HG03520 (cell line): ENCODE measurements at regions not wholly inside any gene's neighbourhood (a gene's known extent, or its start where the extent isn't known, plus 50 kb on each side); places are given as distances from the start of the nearest gene placed in this dataset.

ENCODE experiments used
- ATAC-seq: cut with Tn5 transposase; IDR thresholded peaks from one replicate; pipeline ENCODE4 v1.9.1; 2021; ENCODE audit warnings: mild to moderate bottlenecking, moderate library complexity; ENCODE audit not compliant: unreplicated experiment

DNA sequence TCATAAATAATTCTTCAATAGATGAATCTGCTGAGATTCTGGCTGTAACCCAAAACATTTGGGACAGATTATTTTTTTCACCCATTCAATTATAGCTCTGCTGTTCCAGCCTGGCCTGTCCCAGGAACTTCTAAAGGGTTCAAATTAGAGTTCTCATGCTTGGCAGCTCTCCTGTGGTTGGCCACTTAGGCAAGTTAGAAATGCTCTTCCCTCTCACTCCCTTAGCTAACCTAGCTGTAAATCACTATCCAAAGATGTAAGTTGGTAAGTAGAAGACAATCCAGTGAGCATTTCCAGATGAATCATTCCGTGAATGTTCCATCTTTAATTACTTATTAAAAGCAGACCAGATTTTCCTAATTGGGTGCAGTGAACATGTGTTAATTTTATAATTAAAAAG lies 760.4 kb upstream of the TBX3 start:
- ATAC-seq: no peak

DNA sequence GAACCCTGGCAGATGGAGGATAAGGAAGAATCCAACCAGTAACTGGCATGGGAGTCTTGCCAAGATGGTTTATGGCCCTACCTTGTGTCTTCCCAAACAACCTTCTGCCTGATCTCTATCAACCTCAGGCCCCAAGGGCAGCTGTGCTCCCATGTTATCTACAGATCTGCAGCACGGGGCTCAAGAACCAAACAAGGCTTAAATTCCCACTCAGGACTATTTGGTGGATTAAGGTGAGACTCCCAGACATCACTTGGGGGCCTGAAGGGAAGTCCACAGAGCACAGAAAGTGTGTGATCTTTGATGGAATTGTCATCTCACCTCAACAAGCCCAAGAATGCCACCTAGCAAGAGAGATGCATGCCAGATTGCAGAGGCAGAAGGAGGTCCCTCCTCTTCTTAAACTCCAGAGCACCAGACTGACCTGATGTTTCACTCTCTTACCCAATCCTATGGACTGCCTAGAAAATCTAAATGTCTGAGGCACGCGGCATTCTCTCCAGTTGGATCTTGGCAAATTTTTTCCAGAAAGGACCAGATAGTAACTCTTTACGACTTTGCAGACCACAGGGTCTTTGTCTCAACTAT lies 759.5 kb upstream of the TBX3 start:
- no peak for ATAC-seq

DNA sequence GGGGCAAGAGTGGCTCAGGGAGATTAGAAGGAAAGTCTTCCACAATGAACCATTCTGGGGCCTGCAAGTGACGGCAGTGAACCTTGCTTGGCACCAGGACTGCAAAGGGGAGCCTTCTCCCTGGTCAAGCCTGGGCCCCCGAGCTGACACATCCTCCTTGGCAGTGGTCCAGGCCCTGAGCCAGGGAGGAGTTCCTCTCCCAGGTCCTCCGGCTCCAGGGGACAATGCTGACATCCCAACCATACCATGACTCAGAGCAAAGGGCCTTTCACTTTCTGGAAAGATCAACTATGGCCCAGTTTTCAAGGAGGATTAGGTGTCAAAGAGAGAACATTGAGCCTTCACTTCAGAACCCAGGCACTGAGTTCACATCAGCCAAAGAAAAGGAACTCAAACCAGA lies 756.5 kb upstream of the TBX3 start:
- no peak for ATAC-seq

DNA sequence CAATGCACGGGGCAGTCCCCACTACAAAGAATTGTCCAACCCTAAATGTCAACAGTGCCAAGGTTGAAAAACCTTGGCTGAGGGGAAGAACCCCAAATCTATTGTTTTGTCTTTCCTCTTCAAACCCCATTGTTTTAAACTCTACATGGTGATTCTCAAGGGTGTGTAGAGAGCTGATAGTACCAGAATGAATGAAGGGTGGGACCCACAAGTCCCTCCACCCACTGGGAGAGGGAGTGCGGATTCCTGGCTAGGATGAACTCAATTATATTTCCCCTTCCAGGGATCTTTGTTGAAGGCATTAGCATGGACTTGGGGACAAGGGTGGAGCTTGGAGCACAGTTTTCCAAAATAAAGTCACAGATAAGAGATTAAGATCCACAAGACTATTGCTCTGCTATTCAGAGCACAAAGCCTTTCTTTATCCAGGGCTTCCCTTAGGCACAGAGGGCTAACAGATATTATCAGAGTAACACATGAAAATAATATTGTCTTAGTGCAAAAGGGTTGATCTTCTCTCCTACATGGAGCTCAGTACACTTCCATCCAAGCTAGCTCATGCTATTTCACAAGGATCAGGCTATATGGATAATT lies 755.1 kb upstream of the TBX3 start:
- no peak for ATAC-seq

DNA sequence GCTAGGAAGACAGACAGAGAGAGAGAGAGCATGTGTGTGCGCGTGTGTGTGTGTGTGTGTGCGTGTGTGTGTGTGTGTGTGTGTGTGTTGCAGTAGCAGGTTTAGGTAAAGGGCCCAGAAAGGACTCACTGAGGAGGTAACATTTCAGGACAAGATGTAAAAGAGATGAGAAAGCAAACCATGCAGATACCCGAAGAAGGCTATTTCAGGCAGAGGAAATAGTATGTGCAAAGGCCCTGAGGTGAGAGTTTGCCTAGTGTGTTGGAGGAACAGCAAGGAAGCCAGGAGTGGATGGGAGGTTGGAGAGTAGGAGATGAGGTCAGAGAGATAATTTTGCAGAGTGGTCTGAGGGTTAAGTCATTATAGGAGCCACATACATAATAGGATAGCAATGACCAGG lies 754.3 kb upstream of the TBX3 start:
- ATAC-seq: no peak

DNA sequence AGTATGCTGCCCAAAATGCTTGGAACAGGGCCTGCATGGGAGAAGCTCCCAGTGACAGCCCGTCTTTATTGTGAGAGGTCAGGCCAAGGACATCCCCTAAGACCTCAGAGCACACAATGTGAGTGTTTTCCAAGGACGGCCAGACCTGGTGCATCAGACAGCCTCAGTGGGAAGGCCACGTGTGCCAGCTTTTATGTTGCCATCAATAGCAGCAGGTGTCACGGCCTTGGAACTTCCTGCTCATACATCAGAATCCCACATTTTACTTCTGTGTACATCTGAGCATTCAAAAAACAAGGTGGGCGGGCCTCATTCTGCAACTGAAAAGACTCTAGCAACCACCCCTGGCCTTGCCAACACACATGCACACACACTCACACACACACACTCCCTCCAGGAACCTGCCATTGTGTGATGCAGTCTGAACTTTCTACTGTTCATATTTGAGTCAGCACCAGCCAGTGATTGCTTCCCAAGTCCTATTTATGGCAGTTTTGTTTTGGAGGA lies 753.1 kb upstream of the TBX3 start:
- ATAC-seq: no peak

DNA sequence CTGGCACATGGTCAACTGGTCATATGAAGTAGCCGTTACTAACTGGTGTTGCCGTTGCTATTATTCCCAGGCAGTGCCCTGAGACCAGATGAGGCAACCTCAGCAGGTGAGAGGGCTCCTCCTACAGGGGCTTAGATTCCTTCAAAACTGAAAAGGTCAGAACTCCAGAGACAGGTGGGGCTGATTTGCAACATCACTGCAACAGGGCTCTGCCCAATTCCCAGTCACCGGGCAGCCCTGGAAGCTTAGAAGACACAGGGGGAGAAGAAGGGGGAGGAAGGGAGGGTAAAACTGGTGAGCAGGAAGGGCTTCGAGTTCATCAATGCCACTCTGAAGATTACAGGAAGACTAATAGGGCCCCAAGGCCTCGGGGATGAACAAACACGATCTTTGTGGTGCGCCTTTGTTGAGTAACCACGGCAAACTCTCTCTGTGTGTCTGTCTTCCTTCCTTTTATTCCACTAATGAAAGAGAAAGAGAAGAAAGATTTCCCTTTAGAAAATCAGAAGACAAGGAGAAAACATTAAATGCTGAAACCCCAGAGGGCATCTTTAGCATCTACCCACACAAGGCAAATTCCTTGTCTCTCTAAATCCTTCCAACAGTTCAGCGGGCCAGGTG lies 749.1 kb upstream of the TBX3 start:
- ATAC-seq: no peak

DNA sequence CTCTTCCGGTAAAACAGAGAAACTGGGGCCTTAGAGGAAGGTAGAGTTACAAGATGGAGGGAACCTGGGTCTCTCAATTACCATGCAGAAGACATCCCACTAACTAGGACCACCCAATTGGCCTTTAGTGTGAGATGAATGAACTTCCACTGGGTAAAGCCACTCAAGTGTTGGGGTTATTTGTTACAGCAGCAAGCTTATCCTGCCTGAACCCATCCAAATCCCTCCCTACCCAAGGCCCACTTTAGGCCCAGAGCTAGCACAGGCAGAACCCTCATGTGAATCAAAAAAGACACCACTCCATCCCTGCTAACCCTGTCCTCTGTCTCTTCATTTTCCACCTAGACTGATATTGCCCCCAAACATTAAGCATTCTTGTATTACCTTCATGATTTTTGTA lies 746.7 kb upstream of the TBX3 start:
- no peak for ATAC-seq

DNA sequence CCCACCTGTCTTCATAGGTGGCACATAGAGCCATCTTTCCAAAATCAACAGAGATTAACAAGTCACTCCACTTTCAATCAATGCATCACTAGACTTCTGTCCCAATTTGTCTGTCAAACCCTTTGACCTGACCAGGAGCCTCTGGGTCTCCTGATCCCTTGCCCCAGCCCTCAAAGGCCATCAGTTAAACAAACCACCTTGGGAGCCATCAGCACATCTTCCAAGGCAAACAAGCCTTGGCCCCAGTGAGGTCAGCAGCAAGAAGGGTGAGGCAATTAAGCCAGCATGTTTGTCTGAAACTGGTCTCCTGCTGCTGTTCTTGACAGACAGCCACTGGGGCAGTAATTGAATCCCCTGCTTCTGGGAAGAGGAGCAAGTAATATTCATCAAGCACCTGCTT lies 742.8 kb upstream of the TBX3 start:
- no peak for ATAC-seq

DNA sequence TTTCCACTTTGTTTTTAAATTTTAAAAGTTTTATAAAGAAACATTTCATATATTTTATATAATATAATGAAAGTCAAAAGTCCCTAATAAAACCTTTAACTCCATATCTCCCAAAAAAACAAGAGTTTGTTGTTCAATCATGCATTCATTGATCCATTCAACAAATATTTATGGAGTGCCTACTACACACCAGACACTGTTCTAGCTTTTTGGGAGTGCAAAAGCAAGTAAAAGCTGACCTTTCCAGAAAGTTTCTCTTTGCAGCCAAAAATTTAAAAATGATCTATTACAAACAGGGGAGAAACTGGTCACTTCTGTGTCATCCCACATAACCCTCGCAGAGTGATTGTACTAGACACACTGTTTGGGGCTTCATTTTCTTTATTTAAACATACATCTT lies 740.0 kb upstream of the TBX3 start:
- no peak for ATAC-seq

DNA sequence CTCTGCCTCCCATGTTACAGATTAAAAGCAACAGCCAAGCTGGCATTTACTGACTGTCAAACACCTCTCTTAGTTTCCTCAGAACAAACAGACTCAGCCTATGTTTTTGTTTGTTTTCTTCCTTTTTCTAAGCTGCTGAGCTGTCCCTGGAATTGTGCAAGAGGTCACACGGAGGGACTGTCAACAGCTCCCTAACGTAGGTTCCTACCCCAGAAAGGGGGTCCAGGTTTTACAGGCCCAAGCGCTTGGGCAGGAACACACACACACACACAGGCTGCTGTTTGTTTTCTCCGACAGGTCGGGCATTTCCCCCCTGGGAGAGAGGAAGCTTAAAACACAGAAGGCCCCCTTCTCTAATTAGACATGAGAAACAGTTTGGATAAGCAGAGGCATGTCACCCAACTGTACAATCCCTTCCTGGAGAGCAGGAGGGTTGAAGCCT lies 739.6 kb upstream of the TBX3 start:
- ATAC-seq: no peak

DNA sequence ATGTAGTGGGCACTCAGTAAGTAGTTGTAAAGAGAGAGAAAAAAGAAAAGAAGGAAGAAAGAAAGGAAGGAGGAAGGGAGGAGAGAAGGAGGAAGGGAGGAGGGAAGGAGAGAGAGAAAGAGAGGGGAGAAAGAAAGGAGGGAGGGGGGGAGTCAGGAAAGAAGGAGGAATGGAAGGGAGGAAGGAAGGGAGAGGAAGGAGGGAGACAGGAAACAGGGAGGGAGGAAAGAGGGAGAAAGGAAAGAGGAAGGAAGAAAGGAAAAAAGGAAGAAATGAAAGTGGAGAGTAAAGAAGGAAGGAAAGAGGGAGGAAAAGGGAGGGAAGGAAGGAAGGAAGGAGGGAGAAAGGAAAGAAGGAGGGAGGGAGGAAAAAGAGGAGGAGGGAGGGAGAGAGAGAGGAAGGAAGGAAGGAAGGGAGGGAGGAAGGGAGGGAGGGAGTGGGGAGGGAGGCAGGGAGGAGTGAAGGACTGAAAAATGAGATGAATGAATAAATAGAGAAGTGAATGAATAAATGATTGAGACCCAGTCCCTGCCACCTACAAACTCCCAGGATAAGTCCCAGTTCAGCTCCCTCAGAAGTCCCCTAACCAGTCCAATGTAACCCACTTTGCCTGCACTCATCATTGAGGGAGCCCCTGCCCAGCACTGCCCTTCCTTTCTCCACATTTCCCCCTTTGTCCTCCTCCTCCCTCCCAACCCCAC lies 739.0 kb upstream of the TBX3 start:
- no peak for ATAC-seq

DNA sequence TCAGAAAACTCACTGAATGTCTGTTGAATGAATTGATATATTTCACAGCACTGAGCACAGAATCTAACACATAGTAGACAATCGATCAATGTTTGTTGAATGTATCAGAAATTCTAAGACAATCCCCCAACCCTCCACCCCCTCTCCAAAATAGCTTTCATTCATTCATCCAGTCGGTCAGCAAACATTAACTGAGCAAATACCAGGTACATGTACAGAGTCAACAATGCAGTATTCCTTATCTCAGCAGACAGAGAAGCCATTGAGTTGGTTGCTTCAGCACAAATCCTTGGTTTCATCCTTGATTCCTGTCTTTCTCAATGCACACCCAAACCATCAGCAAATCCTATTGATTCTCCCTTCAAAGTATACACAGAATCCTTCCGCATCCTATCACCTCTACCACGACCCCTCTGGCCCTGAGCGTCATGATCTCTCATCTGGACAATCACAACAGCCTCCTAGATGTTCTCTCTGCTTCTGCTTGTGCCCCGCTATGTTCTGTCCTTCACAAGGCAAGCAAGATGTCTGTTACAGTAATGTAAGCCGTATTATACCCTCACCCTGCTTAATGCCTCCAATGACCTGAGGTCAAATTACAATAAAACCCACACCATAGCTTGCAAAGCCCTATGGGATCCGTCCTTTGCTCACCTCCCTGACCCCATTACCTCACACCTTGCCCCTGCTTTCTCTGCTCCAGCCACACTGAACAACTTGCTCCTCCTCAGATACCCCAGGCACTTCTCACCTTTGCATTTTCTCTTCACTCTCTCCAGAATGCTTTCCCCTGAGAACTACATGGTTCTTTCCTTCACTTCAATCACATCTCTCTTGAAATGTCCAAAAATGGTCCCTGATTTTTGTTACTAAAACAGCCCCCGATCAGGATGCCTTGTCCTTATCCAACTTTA lies 738.1 kb upstream of the TBX3 start:
- ATAC-seq: no peak

DNA sequence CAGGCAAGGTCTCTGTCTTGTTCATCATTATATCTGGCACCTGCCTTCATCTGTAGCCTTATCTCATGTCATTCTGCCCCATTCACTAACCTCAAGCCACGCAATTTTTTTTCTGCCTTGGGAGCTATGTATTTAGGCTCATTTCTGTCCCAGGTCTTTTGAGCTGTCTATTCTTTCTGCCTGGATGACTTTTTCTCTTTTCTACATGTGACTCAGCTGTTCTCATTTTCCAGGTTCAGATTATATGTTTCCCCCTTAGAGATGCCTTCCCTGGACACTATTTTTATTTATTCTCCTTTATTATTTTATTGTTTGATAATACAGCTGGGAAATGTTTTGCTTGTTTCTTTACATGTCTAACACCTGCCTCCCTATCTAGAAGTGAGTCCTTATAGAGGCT lies 737.4 kb upstream of the TBX3 start:
- no peak for ATAC-seq

DNA sequence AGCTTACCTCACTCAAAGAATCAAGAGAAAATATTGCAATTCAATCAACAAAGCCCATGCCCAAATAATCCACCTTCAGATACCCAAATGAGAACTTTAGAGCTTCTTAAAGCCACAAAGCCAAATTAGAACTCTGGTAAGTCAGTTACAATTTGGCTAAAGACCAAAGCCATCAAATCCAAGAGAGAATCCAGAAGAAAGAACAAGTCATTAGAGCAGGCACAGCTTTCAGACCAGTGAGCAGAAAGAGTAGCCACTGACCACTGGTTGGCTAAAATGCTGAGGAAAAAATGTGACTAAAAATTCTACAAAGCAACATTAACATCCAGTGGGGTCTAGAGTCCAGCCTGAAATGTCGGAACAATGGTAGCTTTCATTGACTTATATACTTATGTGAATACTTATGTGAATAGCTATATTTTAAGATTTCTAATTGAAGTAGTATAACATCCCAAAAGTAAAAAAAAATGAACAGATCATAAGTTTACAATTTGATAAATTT lies 735.2 kb upstream of the TBX3 start:
- no peak for ATAC-seq

DNA sequence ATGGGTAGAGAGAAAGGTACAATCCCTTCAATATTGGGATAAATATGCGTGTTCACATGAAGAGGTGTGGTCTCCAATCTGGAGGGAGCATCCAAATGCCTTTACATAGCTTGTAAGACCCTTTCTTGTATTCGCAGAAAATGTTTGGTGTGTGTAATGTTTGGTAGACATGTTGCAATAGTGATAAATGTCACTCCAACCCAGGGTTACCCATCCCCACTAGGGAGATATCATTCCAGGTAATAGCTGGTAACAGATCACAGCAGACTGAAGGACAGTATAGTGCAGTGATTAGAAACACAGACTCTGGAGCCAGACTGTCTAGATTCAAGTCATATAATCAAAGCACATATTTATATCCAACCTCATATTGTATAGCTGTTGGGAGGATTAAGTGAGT lies 733.6 kb upstream of the TBX3 start:
- ATAC-seq: no peak

DNA sequence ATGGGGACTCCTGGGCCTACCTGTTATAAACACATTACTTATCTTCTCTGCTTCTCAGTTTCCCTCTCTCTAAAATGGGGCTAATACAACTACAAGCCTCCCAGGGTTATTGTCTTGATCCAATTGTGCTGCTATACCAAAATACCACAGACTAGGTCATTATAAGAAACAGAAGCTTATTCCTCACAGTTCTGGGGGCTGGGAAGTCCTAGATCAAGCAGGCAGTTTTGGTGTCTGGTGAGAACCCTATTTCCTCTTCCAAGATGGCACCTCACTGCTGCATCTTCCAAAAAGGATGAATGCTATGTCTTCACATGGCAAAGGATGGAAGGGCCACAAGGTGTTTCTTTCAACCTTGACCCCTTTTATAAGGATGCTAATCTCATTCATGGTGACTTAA lies 732.9 kb upstream of the TBX3 start:
- no peak for ATAC-seq

DNA sequence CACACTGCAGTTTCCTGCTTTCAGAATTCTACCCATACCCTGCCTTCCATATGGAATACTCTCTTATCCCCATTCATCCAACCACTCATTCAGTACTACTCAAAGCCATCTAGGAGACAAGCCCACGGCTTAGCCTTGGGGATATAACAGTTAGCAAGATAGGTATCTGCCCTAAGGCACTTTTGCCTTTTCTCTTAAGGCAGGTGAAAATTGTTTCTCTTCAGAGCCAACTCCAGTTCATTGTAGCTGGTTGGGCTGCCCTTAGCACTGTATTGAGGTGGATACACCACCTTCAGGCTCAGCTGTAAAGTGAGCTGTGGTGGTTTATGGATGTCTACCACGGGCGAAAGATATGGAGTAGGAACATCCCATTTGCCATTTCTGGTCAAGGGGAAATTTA lies 729.7 kb upstream of the TBX3 start:
- ATAC-seq: no peak

DNA sequence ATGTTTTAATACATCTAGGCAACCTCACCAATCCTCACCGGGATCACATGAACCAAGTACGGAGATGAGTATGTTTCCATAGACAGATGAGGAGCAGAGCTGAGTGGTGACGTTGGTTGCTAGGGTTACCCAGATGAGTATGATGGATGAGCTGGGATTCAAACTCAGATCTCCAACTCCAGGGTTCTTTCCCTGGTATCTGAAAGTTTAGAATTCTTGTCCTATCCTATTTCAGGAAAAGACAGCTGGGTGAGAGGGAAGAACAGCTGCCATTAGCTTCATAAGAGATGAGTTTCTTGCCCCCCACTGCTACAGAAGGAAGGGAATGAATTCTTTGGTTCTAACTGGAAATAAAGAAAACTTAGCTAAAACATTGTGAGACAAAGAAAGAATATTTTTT lies 728.9 kb upstream of the TBX3 start:
- ATAC-seq: no peak

DNA sequence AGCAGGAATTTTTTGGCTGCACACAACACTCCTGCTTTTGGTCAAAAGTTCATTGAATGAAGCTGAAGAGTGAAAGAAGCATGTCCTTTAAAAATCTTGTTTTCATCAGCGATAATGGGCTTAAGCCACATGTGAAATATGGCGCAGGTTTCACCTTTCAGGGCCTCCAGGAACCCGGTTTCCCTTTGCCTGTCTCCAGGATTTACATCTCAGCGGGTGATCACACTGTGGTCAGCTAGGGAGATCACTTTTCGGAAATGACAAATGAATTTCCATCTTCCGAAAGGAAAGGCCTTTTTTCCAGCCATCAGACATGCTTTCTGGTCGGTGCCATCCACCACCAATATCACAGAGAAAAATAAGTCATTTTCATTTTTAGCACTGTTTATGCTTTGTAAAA lies 727.1 kb upstream of the TBX3 start:
- ATAC-seq: no peak

DNA sequence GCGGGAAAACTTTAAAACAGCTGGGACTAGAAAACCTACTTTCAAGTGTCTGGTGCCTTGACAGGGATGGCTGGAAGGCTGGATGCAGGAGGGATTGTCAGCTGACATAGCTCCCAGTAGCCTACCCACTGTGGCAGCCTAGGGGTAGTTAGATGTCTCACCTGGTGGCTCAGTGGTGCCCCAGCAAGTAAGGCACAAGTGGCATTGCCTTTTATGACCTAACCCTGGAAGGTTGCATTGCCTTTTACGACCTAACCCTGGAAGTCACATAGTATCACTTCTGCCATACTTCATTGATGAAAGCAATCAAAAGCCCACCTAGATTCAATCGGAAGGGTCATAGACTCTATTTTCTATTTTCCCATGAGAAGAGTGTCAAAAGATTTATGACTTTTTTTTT lies 724.7 kb upstream of the TBX3 start:
- no peak for ATAC-seq
